HG03103 (cell line): ENCODE measurements at regions not wholly inside any gene's neighbourhood (a gene's known extent, or its start where the extent isn't known, plus 50 kb on each side); places are given as distances from the start of the nearest gene placed in this dataset.
"Not testable (repeated sequence)": the region's sequence is repeated elsewhere in the genome, so short reads cannot be mapped to it uniquely, and the experiment has no call there.

Source experiments
- ATAC-seq: cut with Tn5 transposase; IDR thresholded peaks from one replicate; pipeline ENCODE4 v1.9.1; 2021; ENCODE audit warnings: low read depth; ENCODE audit not compliant: unreplicated experiment

DNA sequence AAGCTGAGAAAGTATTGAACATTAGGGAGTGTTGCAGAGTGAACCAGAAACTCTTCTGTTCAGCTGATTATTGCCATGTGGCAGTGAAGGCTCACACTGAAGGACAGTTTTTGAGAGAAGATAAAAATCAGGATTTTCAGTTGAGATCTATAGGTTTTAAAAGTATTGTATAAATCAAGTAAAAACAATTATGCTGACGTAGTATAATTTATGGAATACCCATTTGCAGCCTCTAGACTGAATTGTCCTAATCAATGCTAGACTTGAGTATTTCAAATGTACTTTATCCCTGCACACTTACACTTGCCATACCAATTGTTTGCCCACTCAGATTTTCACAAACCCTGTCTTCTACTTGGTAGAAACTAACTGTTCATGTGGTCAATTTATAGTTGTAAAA, 245.8 kb downstream of the FRK start:
- ATAC-seq, result no peak

- no peak for ATAC-seq
These were observed 249.2 kb downstream of the FRK start for GRCh38 chr6:115811541-115811940.

GRCh38 chr6:115798229-115798628, 262.5 kb downstream of the FRK start:
- no peak for ATAC-seq

- no peak for ATAC-seq
These were observed 263.9 kb downstream of the FRK start for GRCh38 chr6:115796829-115797228.

- ATAC-seq, result no peak
These were observed 264.6 kb downstream of the FRK start for GRCh38 chr6:115796061-115796460.

GRCh38 chr6:115783402-115784061, 277.2 kb downstream of the FRK start:
- no peak for ATAC-seq

DNA sequence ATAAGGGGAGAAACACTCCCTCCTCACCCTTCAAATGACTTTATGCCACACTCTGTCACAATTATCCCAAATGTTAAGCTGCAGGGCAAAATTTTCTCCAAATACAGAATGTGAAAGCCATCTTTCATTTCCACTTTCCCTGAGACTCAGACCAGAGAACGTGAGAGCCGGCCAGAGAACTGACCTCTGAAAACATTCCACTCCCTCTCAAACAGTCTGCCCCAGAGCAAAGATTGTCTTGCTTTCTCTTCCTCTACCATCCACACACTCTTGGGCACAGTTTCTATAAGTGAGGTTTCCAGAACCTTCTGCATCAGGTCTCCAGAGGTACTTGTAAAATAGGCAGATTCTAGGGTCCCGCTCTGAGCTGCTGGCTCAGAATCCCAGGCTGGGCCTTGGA, 278.1 kb downstream of the FRK start:
- ATAC-seq, result no peak

DNA sequence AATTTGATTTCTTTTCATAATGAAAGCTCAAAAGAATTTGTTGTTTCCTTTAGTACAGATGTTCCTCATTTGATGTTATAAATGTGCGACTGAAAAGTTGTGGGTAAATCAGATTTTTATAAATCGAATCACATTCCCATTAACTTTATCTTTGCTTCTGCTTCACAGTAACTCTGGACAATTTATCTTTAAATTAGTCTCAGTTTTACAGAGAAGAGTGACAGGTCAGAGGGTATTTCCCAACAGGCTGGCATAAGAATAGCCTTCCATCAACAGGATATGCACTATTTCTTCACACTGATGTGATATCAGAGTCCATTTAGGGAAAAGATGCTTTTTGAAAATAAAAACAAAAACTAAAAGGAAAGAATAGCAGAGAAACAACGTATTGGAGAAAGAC, 286.9 kb downstream of the FRK start:
- no peak for ATAC-seq

- no peak for ATAC-seq
These were observed 289.8 kb downstream of the FRK start for GRCh38 chr6:115770851-115771250.

DNA sequence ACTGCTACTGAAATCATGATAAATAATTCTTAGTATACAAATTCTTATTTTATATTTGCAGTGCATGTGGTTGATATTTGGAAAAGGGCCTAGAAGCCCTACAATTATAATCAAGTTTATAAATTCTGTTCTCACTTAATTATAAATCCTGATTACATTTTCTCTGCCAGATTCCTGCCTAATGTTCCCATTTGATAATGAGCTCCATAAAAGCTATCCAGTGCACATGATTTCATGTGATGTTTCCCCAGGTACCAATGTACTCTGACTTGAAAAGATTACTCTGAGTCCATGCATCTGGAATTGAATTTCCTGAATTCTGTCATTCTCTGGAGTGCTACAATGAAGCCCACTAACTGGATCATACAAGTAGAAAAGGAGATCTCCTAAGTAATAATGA, 292.2 kb downstream of the FRK start:
- ATAC-seq, result no peak

GRCh38 chr6:115767931-115768330, 292.8 kb downstream of the FRK start:
- no peak for ATAC-seq

GRCh38 chr6:115766745-115767462, 293.8 kb downstream of the FRK start:
- ATAC-seq, result no peak

DNA sequence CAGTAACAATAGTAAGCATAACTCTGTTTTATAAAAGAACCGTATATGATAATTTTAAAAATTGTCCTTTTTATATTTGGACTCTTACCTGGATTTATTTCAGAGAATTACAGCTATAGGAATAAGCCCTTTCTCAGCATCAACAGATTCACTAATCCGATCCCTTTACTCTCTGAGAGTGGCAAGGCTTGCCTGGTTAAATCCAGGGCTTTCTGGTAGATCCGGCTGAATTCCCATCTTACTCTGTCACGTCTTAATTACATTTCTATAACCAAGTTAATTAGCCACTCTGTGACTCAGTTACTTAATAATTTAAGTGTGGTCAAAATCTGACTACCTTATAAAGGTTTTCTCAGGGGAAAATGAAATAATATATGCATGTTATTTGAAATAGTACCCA, 294.7 kb downstream of the FRK start:
- no peak for ATAC-seq

DNA sequence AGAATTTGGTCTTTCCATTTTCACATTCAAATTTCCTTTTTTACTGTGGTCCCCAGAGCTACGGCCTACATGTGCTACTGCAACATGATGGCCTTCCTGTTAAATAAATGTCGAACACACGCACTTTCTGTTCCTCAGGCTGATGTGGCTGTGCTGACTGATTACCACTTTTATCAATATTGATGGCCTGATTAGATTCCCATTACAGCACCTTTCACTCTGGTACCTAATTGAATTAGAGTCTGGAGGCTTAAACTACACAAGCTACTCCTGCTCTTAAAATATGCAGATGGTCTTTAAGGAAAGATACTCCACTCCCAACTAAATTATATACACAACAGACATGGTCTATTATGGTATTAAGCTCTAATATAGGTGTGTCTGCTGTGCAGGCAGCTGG, 301.6 kb downstream of the FRK start:
- no peak for ATAC-seq

DNA sequence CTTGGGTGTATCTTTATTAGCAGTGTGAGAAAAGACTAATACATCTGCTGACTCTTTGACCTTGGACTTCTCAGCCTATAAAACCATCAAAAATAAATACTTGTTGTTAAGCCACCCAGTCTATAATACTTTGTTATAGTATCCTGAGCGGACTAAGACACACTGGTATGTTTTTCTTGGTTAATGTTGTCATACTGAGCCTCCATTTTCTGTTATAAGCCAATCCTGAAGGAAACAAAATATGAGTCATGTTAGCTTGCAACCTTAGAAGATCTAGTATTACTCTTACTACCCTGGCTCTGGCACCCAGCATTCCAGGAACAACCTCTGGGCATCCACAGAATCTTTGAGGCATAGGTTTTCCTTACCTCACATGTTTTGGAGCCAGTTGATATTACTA, 307.2 kb downstream of the FRK start:
- ATAC-seq, result no peak

DNA sequence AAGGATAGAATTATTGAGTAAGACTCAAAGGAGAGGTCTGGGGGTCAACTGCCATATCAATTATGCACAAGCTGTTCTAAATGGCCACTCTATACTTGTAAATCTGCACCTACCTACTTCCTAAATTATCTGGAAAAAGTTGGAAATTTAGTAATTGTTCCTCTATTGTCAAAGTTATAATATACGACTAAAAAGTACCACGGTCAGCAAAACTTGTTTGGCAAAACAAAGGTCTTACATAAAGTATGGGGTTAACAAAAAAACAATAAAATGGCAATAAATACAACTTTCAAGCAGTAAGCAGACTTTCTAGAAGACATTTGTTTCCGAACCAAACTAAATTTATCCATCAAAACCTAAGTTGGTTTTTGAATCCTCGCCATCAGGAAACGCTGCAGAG, 309.7 kb downstream of the FRK start:
- ATAC-seq, result no peak

DNA sequence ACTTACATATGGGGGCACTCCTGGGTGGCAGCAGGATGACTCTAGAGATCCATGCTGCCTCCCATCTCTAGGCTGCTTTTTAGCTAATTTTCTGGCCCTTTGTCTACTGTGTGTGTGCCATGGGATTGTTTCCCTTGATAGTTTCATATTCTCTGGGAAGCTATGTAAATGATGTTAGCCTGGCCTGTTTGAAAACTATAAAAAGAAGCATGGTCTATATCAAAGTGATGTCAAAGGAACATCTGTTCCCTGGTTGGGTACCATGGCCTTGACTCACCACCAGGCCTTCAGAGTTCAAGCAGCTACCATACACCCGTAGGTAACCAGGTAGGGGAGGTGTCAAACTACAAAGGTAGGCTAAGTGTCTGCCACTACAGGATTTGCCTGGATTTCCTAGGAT, 310.4 kb downstream of the FRK start:
- no peak for ATAC-seq

DNA sequence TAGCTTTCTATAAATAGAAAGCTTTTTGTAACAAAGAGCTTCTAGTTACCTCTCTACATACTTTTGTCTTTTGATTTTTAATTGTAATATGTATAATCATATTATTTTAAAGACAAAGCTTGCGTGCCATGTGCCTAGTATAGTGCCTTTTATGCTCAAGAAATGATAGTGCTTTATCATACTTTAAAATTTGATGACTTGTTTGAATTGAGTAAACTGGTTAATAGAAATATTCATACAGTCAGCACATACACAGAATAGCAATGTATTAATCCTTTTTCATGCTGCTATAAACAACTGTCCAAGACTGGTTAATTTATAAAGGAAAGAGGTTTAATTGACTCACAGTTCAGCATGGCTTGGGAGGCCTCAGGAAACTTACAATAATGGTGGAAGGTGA, 313.0 kb downstream of the FRK start:
- no peak for ATAC-seq

DNA sequence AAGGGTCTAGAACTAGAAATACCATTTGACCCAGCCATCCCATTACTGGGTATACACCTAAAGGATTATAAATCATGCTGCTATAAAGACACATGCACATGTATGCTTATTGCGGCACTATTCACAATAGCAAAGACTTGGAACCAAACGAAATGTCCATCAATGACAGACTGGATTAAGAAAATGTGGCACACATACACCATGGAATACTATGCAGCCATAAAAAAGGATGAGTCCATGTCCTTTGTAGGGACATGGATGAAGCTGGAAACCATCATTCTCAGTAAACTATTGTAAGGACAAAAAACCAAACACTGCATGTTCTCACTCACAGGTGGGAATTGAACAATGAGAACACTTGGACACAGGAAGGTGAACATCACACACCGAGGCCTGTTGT, 314.1 kb downstream of the FRK start:
- not testable (repeated sequence) for ATAC-seq

DNA sequence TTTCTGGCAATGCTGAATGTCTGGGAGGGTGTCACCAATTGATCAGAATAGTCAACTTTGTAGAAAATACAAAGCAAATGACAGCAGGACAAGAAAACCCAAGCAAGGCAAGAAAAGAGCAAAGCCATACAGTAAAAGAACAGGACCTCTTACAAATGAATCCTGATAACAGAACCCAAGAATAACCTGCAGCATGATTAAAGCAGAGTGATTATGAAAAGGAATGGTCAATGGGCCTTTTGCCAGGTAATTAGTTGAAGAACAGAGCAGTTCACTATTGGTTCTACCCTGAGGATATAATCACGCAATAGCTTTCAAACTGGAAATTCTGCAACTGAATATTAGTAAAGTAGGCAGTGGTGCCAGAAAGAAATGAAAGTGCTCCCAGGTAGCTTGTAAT, 319.8 kb downstream of the FRK start:
- ATAC-seq, result no peak

DNA sequence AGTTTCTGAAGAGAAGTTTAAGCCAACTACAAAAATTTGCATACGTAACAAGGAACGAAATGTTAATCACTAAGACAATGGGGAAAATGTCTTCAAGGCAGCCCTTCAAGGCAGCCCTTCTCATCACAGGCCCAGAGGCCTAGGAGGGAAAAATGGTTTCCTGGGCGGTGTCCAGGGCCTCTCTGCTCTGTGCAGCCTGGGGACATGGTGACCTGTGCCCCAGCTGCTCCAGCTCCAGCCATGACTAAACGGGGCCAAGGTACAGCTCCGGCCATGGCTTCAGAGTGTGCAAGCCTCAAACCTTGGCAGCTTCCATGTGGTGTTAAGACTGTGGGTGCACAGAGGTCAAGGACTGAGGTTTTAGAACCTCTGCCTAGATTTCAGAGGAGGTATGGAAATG, 325.1 kb downstream of the FRK start:
- ATAC-seq, result no peak

GRCh38 chr6:115733426-115733825, 327.3 kb downstream of the FRK start:
- ATAC-seq, result no peak

DNA sequence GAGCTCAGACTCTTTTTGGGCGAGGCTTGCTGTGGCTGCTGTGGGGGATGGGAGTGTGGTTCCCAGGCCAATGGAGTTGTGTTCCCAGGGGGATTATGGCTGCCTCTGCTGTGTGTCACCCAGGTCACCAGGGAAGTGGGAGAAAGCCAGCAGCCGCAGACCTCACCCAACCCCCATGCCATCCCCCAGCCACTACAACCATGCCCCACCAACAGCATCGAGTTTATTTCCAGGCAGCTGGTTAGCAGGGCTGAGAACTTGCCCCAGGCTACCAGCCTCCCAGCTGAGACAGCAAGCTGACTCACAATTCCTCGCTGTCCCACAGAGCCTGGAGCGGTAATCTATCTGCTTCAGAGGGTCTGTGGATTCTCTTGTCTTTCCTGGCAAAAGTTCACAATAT, 331.7 kb downstream of the FRK start:
- no peak for ATAC-seq
